ENCODE measurements at regions not wholly inside any gene's neighbourhood (a gene's known extent, or its start where the extent isn't known, plus 50 kb on each side); places are given as distances from the start of the nearest gene placed in this dataset.

- Mint-ChIP-seq H3K4me3 (no peak overlapping the region), H3K9me3 (no peaks in the 10 kb centered on the region), H3K4me1 (ENCODE audit: low read depth) (peaks cover 16% of the 10 kb centered on the region), H3K36me3 (ENCODE audit: low read depth) (peaks cover 3% of the 10 kb centered on the region), H3K27ac (no peak overlapping the region), H3K27me3 (ENCODE audit: low read depth) (peaks cover 4% of the 10 kb centered on the region)
These were observed 131.0 kb upstream of the CXCR4 start for GRCh38 chr2:136248907-136249306.

- peaks cover 15% of the 10 kb centered on the region for H3K4me1 Mint-ChIP-seq (ENCODE audit: low read depth)
- H3K9me3 Mint-ChIP-seq: no peaks in the 10 kb centered on the region
- H3K27me3 Mint-ChIP-seq (ENCODE audit: low read depth): peaks cover 4% of the 10 kb centered on the region
- no peak overlapping the region for H3K27ac Mint-ChIP-seq
- peaks cover 3% of the 10 kb centered on the region for H3K36me3 Mint-ChIP-seq (ENCODE audit: low read depth)
- H3K4me3 Mint-ChIP-seq: no peak overlapping the region
These were observed 130.3 kb upstream of the CXCR4 start for GRCh38 chr2:136248242-136248641.

GRCh38 chr2:136247204-136247950, 129.4 kb upstream of the CXCR4 start:
- H3K4me1 Mint-ChIP-seq (ENCODE audit: low read depth): peaks cover 19% of the 10 kb centered on the region
- H3K36me3 Mint-ChIP-seq (ENCODE audit: low read depth): peaks cover 5% of the 10 kb centered on the region
- no peak overlapping the region for H3K4me3 Mint-ChIP-seq
- H3K9me3 Mint-ChIP-seq: no peaks in the 10 kb centered on the region
- no peak overlapping the region for H3K27ac Mint-ChIP-seq
- peaks cover 4% of the 10 kb centered on the region for H3K27me3 Mint-ChIP-seq (ENCODE audit: low read depth)

DNA sequence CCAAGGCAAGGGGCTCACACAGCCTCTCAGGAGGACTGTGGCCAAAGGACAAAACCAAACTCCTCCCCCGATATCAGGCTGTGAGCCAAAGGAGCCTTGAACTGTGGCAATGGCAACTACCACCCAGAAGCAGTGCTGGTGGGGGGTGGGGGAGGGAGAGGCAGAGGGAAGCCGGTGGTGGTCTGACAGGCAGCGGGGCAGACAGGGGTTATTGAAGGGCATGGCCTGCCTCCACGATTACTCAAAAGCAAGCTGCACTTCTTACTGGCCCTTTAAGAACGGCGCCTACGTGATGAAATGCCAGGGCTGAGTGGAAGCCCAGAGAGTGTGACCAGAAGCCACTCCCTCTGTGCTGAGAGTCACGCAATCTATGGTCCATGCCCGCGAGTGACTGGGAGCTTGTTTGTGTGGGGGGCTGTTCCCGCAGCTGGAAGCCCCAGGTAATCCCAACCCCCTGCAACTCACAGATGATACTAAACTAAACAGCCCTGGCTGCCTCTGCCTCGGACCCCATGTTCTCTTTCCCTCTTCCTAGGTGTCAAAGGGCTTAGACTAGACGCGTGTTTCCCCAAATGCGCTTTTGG, 128.2 kb upstream of the CXCR4 start:
- Mint-ChIP-seq H3K4me1 (ENCODE audit: low read depth) (peaks cover 23% of the 10 kb centered on the region), H3K27ac (no peak overlapping the region), H3K27me3 (ENCODE audit: low read depth) (peaks cover 4% of the 10 kb centered on the region), H3K9me3 (peaks cover 3% of the 10 kb centered on the region), H3K36me3 (ENCODE audit: low read depth) (peaks cover 9% of the 10 kb centered on the region), H3K4me3 (no peak overlapping the region)

DNA sequence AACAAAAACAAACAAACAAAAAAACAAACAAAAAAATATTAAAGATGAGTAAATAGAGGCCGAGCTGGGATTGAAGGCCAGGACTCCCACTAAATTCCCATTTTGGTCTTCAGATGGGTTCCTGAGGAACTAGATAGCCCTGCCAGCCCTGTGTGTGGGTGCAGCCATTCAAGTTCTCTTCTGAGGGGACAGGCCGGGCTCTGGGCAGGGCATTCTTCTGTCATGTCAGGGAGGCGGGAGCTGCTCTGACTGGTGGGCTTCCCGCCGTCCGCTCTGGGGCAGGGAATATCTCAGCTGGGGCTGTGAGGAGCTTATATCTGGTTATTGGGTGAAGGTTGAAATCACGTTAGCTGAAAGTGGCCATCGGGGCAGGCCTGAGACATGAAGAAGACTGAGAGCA, 127.3 kb upstream of the CXCR4 start:
- Mint-ChIP-seq H3K36me3 (ENCODE audit: low read depth) (peaks cover 9% of the 10 kb centered on the region), H3K27me3 (ENCODE audit: low read depth) (peaks cover 4% of the 10 kb centered on the region), H3K4me1 (ENCODE audit: low read depth) (peaks cover 22% of the 10 kb centered on the region), H3K27ac (no peak overlapping the region), H3K9me3 (peaks cover 3% of the 10 kb centered on the region), H3K4me3 (no peak overlapping the region)

DNA sequence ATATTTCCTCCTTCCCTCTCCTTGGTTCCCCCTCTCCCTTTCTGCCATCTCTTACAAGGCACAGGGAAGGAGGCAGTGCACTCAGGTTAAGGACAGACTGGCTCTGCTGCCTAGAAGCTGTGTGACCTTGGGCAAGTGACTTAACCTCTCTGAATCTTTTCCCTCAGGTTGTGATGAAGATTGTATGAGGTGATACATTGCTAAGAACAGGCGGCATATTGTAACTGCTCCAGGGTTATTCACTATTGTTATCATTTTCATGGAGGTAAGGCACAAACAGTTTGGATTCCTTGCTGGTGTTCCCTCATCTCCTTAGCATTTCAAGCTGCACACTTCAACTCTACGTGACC, 126.6 kb upstream of the CXCR4 start:
- H3K27ac Mint-ChIP-seq: peak overlapping the region; percentile 45
- peaks cover 4% of the 10 kb centered on the region for H3K27me3 Mint-ChIP-seq (ENCODE audit: low read depth)

GRCh38 chr2:136243638-136244535, 125.9 kb upstream of the CXCR4 start:
- Mint-ChIP-seq H3K4me1 (ENCODE audit: low read depth) (peaks cover 30% of the 10 kb centered on the region), H3K9me3 (peaks cover 3% of the 10 kb centered on the region), H3K4me3 (no peak overlapping the region), H3K36me3 (ENCODE audit: low read depth) (peaks cover 8% of the 10 kb centered on the region), H3K27ac (no peak overlapping the region), H3K27me3 (ENCODE audit: low read depth) (peaks cover 1% of the 10 kb centered on the region)

More for the DNA sequence above, 126.6 kb upstream of the CXCR4 start:
- Mint-ChIP-seq H3K4me1 (ENCODE audit: low read depth) (peaks cover 26% of the 10 kb centered on the region), H3K9me3 (peaks cover 3% of the 10 kb centered on the region), H3K4me3 (no peak overlapping the region), H3K36me3 (ENCODE audit: low read depth) (peaks cover 8% of the 10 kb centered on the region)

GRCh38 chr2:136242687-136243277, 124.8 kb upstream of the CXCR4 start:
- Mint-ChIP-seq H3K27me3 (ENCODE audit: low read depth) (no peaks in the 10 kb centered on the region), H3K36me3 (ENCODE audit: low read depth) (peaks cover 8% of the 10 kb centered on the region), H3K4me3 (no peak overlapping the region), H3K4me1 (ENCODE audit: low read depth) (peaks cover 37% of the 10 kb centered on the region), H3K9me3 (peaks cover 3% of the 10 kb centered on the region), H3K27ac (peak overlapping the region; percentile 70)

DNA sequence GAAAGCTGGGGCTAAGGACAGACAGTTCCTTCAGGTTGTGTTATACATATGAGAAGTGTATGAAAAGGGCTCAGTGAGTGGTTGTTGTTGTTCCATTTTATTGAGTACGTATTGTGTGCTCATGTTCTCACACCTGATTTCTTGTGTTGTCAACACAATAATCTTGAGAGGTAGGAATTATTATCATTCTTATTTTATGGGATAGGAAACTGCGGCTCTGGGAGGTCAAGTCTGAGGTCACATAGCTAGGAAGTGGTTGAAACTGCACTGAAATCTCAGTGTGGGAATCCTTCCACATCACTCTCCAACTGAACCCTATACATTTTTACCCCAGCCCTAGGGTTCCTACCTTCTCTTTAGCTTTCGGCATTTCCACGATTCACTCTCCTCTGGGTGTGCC, 124.2 kb upstream of the CXCR4 start:
- Mint-ChIP-seq H3K36me3 (ENCODE audit: low read depth) (peaks cover 8% of the 10 kb centered on the region), H3K27me3 (ENCODE audit: low read depth) (no peaks in the 10 kb centered on the region), H3K27ac (no peak overlapping the region), H3K4me1 (ENCODE audit: low read depth) (peaks cover 39% of the 10 kb centered on the region), H3K4me3 (no peak overlapping the region), H3K9me3 (peaks cover 3% of the 10 kb centered on the region)

GRCh38 chr2:136239079-136239685, 121.2 kb upstream of the CXCR4 start:
- no peaks in the 10 kb centered on the region for H3K27me3 Mint-ChIP-seq (ENCODE audit: low read depth)
- peaks cover 43% of the 10 kb centered on the region for H3K4me1 Mint-ChIP-seq (ENCODE audit: low read depth)
- peak overlapping the region; percentile 85 for H3K27ac Mint-ChIP-seq
- peaks cover 3% of the 10 kb centered on the region for H3K9me3 Mint-ChIP-seq
- no peak overlapping the region for H3K4me3 Mint-ChIP-seq
- peaks cover 8% of the 10 kb centered on the region for H3K36me3 Mint-ChIP-seq (ENCODE audit: low read depth)

DNA sequence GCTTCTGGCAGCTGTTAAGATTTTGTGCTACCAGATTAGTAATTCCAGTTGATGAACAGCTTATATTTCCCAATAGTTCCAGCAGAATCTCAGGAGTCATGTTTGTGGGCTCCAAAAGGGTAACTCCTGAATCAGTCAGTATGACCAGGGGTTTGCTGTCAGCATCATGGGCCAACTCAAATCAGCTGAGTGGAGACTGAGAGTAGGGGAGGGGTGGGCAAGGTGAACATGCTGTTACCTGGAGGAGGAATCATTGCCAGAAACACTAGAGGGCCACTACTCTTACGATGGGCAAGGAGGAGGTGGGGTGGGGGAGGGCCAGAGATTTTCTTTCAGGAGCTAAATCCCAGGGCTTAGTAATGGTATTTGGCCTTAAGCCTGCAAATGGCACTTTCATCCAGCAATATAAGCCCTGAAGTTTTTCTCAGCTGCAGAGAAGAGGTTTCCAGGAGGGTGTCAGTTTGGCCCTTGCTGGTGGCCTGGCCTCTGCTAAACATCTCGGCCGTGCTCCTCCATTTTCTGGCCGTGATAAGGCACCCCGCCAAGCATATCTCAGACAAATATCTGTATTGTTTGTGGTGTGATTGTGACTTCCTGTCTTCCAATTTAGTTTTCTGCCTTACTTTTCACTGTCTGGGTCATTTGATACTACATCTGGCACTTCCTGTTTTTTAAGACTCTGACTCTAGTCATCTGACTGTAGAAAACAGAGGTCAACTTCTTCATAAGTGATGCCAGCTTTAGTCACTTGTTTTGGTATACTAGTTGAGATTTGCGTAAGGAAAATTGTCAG, 120.5 kb upstream of the CXCR4 start:
- H3K27ac Mint-ChIP-seq: peak overlapping the region; percentile 85
- H3K9me3 Mint-ChIP-seq: peaks cover 3% of the 10 kb centered on the region
- peaks cover 8% of the 10 kb centered on the region for H3K36me3 Mint-ChIP-seq (ENCODE audit: low read depth)
- H3K4me3 Mint-ChIP-seq: peak overlapping the region; percentile 9
- H3K27me3 Mint-ChIP-seq (ENCODE audit: low read depth): no peaks in the 10 kb centered on the region
- peaks cover 44% of the 10 kb centered on the region for H3K4me1 Mint-ChIP-seq (ENCODE audit: low read depth)

DNA sequence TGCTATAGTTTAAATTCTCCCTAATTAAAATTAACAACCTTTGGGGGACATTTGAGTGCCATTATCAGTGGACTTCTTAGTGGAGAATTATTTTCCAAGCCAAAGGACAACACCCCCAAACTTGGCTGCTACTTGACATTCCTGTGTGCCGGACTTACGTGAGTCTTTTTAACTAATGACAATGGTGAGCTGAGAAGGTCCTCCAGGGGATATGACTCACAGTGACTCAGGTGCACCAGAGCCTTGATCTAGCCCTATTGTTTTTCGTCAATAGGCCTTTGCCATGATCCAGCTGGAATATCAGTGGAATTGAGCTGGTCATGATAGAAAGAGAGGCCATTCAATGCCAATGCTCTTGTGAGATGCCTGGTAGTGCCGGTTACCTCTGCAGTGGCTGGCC, 118.1 kb upstream of the CXCR4 start:
- Mint-ChIP-seq H3K36me3 (ENCODE audit: low read depth) (peaks cover 2% of the 10 kb centered on the region), H3K27me3 (ENCODE audit: low read depth) (no peaks in the 10 kb centered on the region), H3K27ac (no peak overlapping the region), H3K9me3 (no peaks in the 10 kb centered on the region), H3K4me3 (no peak overlapping the region), H3K4me1 (ENCODE audit: low read depth) (peaks cover 31% of the 10 kb centered on the region)

DNA sequence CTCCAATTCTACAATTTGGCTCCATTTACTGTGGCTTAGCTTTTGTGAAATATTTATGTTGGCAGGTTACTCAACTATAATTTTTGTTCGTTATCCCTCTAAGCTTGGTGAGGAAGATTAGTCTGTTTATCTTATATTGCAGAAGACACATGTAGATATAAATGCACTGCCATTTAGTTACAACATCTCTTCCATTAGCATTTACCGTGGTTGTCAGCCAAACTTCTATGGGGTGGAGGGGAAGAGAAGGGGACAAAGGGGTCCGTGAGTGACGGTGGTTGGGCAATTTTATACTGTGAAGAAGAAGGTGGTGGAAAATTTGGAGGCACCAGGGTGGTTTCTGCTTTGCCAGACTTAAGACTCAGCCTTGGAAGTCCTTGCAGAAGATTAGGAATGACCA, 117.6 kb upstream of the CXCR4 start:
- Mint-ChIP-seq H3K27me3 (ENCODE audit: low read depth) (no peaks in the 10 kb centered on the region), H3K27ac (no peak overlapping the region), H3K4me1 (ENCODE audit: low read depth) (peaks cover 31% of the 10 kb centered on the region)

More for the DNA sequence above, 117.6 kb upstream of the CXCR4 start:
- Mint-ChIP-seq H3K4me3 (no peak overlapping the region), H3K9me3 (no peaks in the 10 kb centered on the region), H3K36me3 (ENCODE audit: low read depth) (peaks cover 2% of the 10 kb centered on the region)
